ENCODE measurements at regions not wholly inside any gene's neighbourhood (a gene's known extent, or its start where the extent isn't known, plus 50 kb on each side); places are given as distances from the start of the nearest gene placed in this dataset.

DNA sequence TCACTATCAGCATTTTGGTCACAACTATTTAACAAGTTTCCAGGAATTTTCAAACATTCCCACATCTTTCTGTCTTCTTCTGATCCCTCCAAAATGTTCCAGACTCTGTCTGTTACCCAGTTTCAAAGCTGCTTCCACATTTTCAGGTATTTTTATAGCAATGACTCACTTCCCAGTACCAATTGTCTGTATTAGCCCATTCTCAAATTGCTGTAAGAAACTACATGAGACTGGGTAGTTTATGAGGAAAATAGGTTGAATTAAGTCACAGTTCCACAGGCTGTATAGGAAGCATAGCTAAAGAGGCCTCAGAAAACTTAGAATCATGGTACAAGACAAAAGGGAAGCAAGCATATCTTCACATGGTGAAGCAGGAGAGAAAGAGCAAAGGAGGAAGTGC lies 475.0 kb upstream of the PCDH7 start:
- Histone ChIP-seq H3K79me2 (ENCODE audit: control insufficient read depth in 1 of 2, insufficient read depth in 2 of 2, low read length in 2 of 2) (no peaks in the 10 kb centered on the region), H2BK20ac (ENCODE audit: low read length) (no peak overlapping the region), H2AFZ (ENCODE audit: low read length) (no peak overlapping the region), H3K23ac (ENCODE audit: insufficient read length) (no peak overlapping the region), H3K14ac (ENCODE audit: insufficient read length) (no peak overlapping the region), H4K20me1 (replicated peaks in 1 of 2; ENCODE audit: control insufficient read depth in 1 of 2, insufficient read depth in 2 of 2, low read length in 2 of 2) (no peaks in the 10 kb centered on the region), H4K91ac (replicated peaks; ENCODE audit: insufficient read length, low read length) (no peak overlapping the region), H3K4me2 (ENCODE audit: insufficient read depth in 1 of 2, low read depth in 2 of 2, low read length in 2 of 2) (no peak overlapping the region), H4K5ac (ENCODE audit: insufficient read length, low read depth, low read length) (no peak overlapping the region), H4K8ac (ENCODE audit: extremely low read depth, insufficient read depth, low read length) (no peak overlapping the region), H3K18ac (ENCODE audit: extremely low read depth, low read length) (no peak overlapping the region; the same call in 1 of the 2 replicates), H3K36me3 (ENCODE audit: control insufficient read depth in 2 of 4, insufficient read depth in 4 of 4, low read length in 3 of 4) (no peaks in the 10 kb centered on the region), H3K4me3 (ENCODE audit: extremely low read depth in 1 of 4, insufficient read depth in 2 of 4, low read depth in 3 of 4, low read length in 4 of 4) (no peak overlapping the region), H3K23me2 (ENCODE audit: low read depth, low read length) (no peaks in the 10 kb centered on the region), H2BK5ac (ENCODE audit: low read depth, low read length) (no peak overlapping the region), H3K56ac (replicated peaks; ENCODE audit: insufficient read length, low read depth, low read length) (no peak overlapping the region), H2BK15ac (ENCODE audit: low read length) (no peak overlapping the region), H3K79me1 (ENCODE audit: low read depth, low read length) (no peaks in the 10 kb centered on the region), H3K9ac (replicated peaks in 1 of 4; ENCODE audit: extremely low read depth in 1 of 4, low read depth in 3 of 4, low read length in 3 of 4) (no peak overlapping the region), H3K27ac (ENCODE audit: low read depth, low read length) (no peak overlapping the region), H3K4me1 (replicated peaks in 1 of 4; ENCODE audit: control insufficient read depth in 3 of 4, insufficient read depth in 4 of 4, low read length in 3 of 4) (no peaks in the 10 kb centered on the region), H2BK12ac (ENCODE audit: low read depth, low read length) (no peak overlapping the region), H3K9me3 (ENCODE audit: insufficient read depth in 2 of 2, low read depth in 1 of 2, low read length in 1 of 2) (0 out of 4 replicates have a peak, but pooled peaks cover 0 to 2% of the 10 kb centered on the region in 2 experiments), H2AK5ac (ENCODE audit: low read depth, low read length) (no peak overlapping the region), H2BK120ac (replicated peaks; ENCODE audit: low read depth, low read length) (no peak overlapping the region), H3K4ac (replicated peaks; ENCODE audit: insufficient read length, low read depth, low read length) (no peak overlapping the region), H3K27me3 (replicated peaks in 1 of 4; ENCODE audit: control insufficient read depth in 3 of 4, extremely low read depth in 1 of 4, insufficient read depth in 3 of 4, low read length in 3 of 4) (no peaks in the 10 kb centered on the region; a peak in 1 of 7 replicates)
- ChIA-PET POLR2A (ENCODE audit: partially characterized antibody) (no interaction called here), CTCF (ENCODE audit: partially characterized antibody) (no interaction called here)
- DNase-seq (ENCODE audit: low read depth in 1 of 2, low spot score in 2 of 2) (no peak), FAIRE-seq (no peak)
- no peak for TF ChIP-seq EZH2 (IDR thresholded peaks at IDR 0.05; ENCODE audit: low read depth, low read length, severe bottlenecking)
- TF ChIP-seq SP2 (IDR thresholded peaks at IDR 0.05; ENCODE audit: low read length), result no peak
- no peak for TF ChIP-seq EGR1 (IDR thresholded peaks at IDR 0.05; ENCODE audit: borderline replicate concordance, low read depth, low read length)
- no peak for TF ChIP-seq FOSL1 (IDR thresholded peaks at IDR 0.05; ENCODE audit: insufficient read depth, low read depth, low read length)
- no peak for TF ChIP-seq NRF1 (IDR thresholded peaks at IDR 0.05; ENCODE audit: low read depth, low read length)
- TF ChIP-seq BCL11A (IDR thresholded peaks at IDR 0.05; ENCODE audit: low read depth in 2 of 2, low read length in 2 of 2), result no peak
